GM12875 (cell line): ENCODE measurements at regions not wholly inside any gene's neighbourhood (a gene's known extent, or its start where the extent isn't known, plus 50 kb on each side); places are given as distances from the start of the nearest gene placed in this dataset.

Experiments
- H3K4me3 ChIP-seq: one replicate; pipeline ENCODE4 v1.5.1; 2011; ENCODE audit warnings: low read depth, low read length, control low read depth
- TF ChIP-seq, protein P1 (sequence below): IDR thresholded peaks from 2 replicates; pipeline ENCODE4 v1.5.1; 2011; ENCODE audit warnings: low read depth, mild to moderate bottlenecking, control low read depth, inconsistent platforms, low read length, moderate library complexity, borderline replicate concordance; ENCODE audit not compliant: insufficient read depth

DNA sequence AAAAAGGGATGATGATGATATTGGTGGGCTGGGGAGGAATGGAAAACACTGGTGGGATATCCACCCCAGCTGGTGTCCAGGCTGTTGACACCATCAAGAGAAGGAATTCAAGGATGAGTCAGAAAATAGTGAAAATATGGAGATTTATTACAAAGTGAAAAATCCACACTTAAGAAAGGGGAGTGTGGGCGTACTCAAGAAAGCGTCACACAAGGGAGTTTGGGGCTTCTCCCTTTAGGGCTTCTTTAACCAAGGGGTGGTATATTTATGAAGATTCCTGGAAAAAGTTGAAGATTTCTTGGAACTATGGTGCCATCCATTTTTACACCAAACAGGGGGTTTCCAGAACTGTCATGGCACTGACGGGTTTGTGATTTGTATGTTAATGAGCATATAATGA, 63.1 kb upstream of the ARID2 start:
- no peak overlapping the region for H3K4me3 ChIP-seq
- TF ChIP-seq, protein P1, sequence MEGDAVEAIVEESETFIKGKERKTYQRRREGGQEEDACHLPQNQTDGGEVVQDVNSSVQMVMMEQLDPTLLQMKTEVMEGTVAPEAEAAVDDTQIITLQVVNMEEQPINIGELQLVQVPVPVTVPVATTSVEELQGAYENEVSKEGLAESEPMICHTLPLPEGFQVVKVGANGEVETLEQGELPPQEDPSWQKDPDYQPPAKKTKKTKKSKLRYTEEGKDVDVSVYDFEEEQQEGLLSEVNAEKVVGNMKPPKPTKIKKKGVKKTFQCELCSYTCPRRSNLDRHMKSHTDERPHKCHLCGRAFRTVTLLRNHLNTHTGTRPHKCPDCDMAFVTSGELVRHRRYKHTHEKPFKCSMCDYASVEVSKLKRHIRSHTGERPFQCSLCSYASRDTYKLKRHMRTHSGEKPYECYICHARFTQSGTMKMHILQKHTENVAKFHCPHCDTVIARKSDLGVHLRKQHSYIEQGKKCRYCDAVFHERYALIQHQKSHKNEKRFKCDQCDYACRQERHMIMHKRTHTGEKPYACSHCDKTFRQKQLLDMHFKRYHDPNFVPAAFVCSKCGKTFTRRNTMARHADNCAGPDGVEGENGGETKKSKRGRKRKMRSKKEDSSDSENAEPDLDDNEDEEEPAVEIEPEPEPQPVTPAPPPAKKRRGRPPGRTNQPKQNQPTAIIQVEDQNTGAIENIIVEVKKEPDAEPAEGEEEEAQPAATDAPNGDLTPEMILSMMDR, result no peak

DNA sequence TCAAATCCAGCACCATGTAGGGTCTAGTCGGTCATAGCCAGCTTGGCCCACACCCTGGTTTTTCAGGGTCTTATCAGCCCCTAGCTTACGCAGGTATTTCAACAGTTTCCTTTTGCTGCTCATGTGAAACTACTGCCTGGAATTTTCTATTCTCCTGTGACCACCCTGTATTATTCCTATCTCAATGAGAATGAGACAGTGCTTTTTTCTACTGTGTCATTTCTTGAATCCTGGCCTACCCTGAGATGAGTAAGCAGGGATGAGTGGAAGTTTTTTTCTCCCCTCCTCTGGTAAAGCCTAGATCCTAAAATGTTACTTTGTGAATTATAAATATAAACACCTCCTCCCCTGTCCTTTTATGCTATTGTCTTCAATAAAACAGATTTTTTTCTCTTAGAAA, 62.7 kb upstream of the ARID2 start:
- no peak overlapping the region for H3K4me3 ChIP-seq
- TF ChIP-seq, protein P1, result no peak

DNA sequence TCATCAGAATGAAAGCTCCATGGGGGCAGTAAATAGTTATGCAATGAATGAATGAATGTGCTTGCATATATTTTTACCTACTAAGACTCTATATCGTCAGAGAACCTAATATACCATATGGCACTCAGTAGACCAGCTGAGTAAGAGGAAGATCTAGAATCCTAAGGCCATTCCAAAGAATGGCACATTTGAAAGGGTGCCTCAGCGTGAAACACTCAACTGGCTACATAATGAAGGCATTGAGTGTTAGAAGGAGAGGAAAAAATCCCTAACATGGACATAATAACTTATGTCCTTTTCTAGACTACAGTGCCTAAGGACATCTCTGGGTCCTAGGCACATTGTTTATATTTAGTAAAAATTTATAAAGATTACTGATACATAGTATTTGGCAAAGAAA, 61.7 kb upstream of the ARID2 start:
- TF ChIP-seq, protein P1, result no peak
- H3K4me3 ChIP-seq, result no peak overlapping the region

DNA sequence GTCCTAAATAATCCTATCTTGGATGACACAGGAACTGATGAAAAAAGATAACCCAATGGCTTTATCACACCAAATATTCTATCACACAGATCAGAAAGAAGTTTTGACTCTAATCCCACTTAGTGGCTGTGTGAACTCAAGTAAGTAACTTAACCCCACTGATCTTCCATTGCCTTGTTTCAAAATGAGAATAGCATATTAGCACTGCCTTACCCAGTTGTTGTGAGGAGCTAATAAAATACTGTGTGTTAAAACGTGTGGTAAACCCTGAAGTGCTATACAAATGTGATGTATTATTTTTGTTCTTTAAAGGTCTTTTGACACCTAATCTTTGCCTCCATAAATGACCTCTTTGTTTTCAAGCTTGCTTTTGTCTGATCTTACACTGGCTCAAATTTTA, 60.9 kb upstream of the ARID2 start:
- H3K4me3 ChIP-seq, result no peak overlapping the region
- TF ChIP-seq, protein P1, result no peak

DNA sequence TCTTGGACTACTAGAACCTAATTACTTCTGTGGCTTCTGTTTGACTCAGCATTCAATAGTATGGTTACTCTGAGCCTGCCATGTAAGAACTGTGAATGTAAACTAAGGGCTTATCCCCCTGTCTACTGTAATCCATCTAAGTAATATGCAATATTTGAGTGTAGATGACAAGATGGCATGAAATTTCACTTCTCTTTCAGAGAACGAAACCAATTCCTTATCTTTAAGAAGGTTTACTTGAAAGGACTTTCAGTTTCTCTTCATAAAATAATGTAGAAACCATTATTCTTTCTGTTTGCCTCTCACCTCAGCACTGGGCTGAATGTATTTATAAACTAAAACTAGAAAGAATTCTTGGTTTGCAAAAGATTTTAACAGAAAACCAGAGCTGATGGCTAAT, 60.4 kb upstream of the ARID2 start:
- H3K4me3 ChIP-seq, result no peak overlapping the region
- TF ChIP-seq, protein P1, result no peak

DNA sequence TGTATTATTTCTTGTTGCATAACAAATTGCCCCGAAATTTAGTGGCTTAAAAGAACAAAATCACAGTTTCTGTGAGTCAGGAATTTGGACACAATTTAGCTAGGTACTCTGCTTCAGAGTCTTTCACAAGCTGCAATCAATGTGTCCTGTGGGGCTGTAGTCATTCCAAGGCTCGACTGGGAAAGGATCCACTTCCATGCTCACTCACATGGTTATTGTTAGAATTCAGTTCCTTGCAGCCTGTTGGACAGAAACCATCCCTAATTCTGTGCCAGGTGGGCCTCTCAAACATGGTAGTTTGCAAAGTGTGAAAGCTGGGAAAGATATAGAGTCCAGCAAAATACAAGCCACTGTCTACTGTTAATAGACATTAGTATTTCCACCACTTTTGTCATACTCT, 59.7 kb upstream of the ARID2 start:
- TF ChIP-seq, protein P1, result no peak
- H3K4me3 ChIP-seq, result no peak overlapping the region

DNA sequence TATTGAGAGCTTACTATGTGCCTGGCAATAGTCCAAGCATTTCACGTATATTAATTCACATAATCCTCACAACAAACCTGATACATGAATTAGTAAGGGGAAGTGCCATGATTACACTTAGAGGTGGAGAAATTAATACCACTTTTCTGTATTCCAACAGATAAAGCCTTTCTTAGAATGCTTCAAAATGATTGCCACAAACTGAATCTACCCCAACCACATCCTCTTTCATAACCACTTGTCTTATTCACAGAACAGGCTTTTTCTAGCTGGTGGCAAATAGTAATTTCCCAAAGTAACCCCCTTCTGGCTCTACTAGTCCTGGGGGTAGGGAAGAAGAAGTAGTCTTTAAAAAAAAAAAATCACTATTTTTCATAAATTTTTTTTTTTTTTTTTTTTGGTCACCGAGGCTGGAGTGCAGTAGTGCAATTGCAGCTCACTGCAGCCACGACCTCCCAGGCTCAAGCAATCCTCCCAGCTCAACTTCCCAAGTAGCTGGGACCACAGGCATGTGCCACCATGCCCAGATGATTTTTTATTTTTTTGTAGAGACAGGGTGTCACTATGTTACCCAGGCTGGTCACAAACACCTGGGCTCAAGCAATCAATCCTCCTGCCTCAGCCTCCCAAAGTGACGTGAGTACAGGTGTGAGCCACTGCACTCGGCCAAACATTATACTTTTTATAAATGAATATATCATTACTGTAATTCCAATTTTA, 59.0 kb upstream of the ARID2 start:
- H3K4me3 ChIP-seq, result no peak overlapping the region
- TF ChIP-seq, protein P1, result no peak
